A549 (cell line): ENCODE measurements at regions not wholly inside any gene's neighbourhood (a gene's known extent, or its start where the extent isn't known, plus 50 kb on each side); places are given as distances from the start of the nearest gene placed in this dataset.

Experiments
- ATAC-seq, 2 experiments: fragments of 200-7000 bp in 1 of 2; fragments of >200 bp in 1 of 2; cut with Nextera tagmentation in 1 of 2; cut with Tn5 transposase in 1 of 2; 3 replicates each; pipeline versions ENCODE4 v1.8.0 to v1.9.1; 2018 to 2020; ENCODE audit warnings: mild to moderate bottlenecking in 1 of 2, moderate library complexity in 1 of 2
- CTCF ChIA-PET: fragments of 300-600 bp; sonication (Branson Sonifier 250); formaldehyde crosslinking; extraction: SDS; loops from one replicate; lab custom pipeline; 2021; ENCODE audit warnings: antibody characterized with exemption, inconsistent platforms; lab: Yijun Ruan, JAX
- POLR2A ChIA-PET: fragments of 350-600 bp; formaldehyde crosslinking; extraction: SDS; loops from one replicate; lab custom pipeline; 2021; ENCODE audit warnings: antibody characterized with exemption, inconsistent platforms; lab: Yijun Ruan, JAX
- DNase-seq, 2 experiments: peaks; one replicate each; pipeline versions ENCODE4 v3.0.0 to v3.0.0-alpha.2; 2011 to 2016; ENCODE audit warnings: low read depth in 1 of 2, low spot score in 1 of 2
- FAIRE-seq: peaks from 2 replicates; lab custom pipeline; 2011; peaks lifted over from hg19 to GRCh38; lab: Jason Lieb, UNC
- H3K27ac ChIP-seq, 2 experiments: fragments of >200 bp; sonication (Bioruptor Twin); formaldehyde crosslinking; 3 replicates each; pipeline ENCODE4 v1.5.1; 2016 to 2017
- H3K4me1 ChIP-seq: fragments of >200 bp; sonication (Bioruptor Twin); formaldehyde crosslinking; 3 replicates; pipeline ENCODE4 v1.6.1; 2016
- H3K4me2 ChIP-seq: fragments of >200 bp; sonication (Bioruptor Twin); formaldehyde crosslinking; 3 replicates; pipeline ENCODE4 v1.6.1; 2016
- H3K4me3 ChIP-seq: fragments of >200 bp; sonication (Bioruptor Twin); formaldehyde crosslinking; 3 replicates; pipeline ENCODE4 v1.5.1; 2016
- H3K9me3 ChIP-seq: fragments of >200 bp; sonication (Bioruptor Twin); formaldehyde crosslinking; 3 replicates; pipeline ENCODE4 v1.6.1; 2016
- BCL3 ChIP-seq: fragments of >200 bp; sonication (Bioruptor Twin); formaldehyde crosslinking; IDR thresholded peaks from 3 replicates; pipeline ENCODE4 v1.6.1; 2016
- CBX2 ChIP-seq: fragments of 200-600 bp; sonication (generic); IDR thresholded peaks from 2 replicates; pipeline ENCODE4 v1.6.1; 2016; ENCODE audit warnings: low read depth, mild to moderate bottlenecking, borderline replicate concordance
- CHD4 ChIP-seq: fragments of 200-600 bp; sonication (generic); IDR thresholded peaks from 2 replicates; pipeline ENCODE4 v1.6.1; 2016; ENCODE audit warnings: antibody characterized with exemption, mild to moderate bottlenecking, borderline replicate concordance
- CTCF ChIP-seq: fragments of >200 bp; sonication (Bioruptor Twin); formaldehyde crosslinking; IDR thresholded peaks from 3 replicates; pipeline ENCODE4 v1.5.1; 2016
- E2F6 ChIP-seq: IDR thresholded peaks from 2 replicates; pipeline ENCODE4 v1.6.1; 2012; ENCODE audit warnings: low read depth, borderline replicate concordance
- EHMT2 ChIP-seq: fragments of 200-600 bp; sonication (generic); IDR thresholded peaks from 2 replicates; pipeline ENCODE4 v1.6.1; 2016; ENCODE audit warnings: antibody characterized with exemption, low read depth, mild to moderate bottlenecking, moderate library complexity
- EP300 ChIP-seq, 2 experiments: fragments of >200 bp; sonication (Bioruptor Twin); formaldehyde crosslinking; IDR thresholded peaks; 2 replicates in 1 of 2; 3 replicates in 1 of 2; pipeline ENCODE4 v1.6.1; 2016 to 2017
- FOXS1 ChIP-seq: fragments of 250-450 bp; sonication (Bioruptor Pico); IDR thresholded peaks from 2 replicates; pipeline ENCODE4 v1.5.0; 2020; ENCODE audit warnings: mild to moderate bottlenecking, moderate library complexity
- HMGXB4 ChIP-seq: fragments of 250-450 bp; sonication (Bioruptor Pico); IDR thresholded peaks from 2 replicates; pipeline ENCODE4 v1.5.0; 2021; ENCODE audit warnings: mild to moderate bottlenecking, moderate library complexity, borderline replicate concordance
- HOXB13 ChIP-seq: fragments of 250-450 bp; sonication (Bioruptor Pico); IDR thresholded peaks from 2 replicates; pipeline ENCODE4 v1.5.0; 2020; ENCODE audit warnings: low read depth, mild to moderate bottlenecking, moderate library complexity
- JUNB ChIP-seq: fragments of >200 bp; sonication (Bioruptor Twin); formaldehyde crosslinking; IDR thresholded peaks from 2 replicates; pipeline ENCODE4 v1.6.1; 2016
- KDM1A ChIP-seq: fragments of 200-600 bp; sonication (generic); IDR thresholded peaks from 2 replicates; pipeline ENCODE4 v1.6.1; 2016; ENCODE audit warnings: low read depth, mild to moderate bottlenecking
- KDM5A ChIP-seq: fragments of 200-600 bp; sonication (generic); IDR thresholded peaks from 2 replicates; pipeline ENCODE4 v1.6.1; 2016; ENCODE audit warnings: antibody characterized with exemption, mild to moderate bottlenecking
- MAZ ChIP-seq: fragments of 150-350 bp; IDR thresholded peaks from 2 replicates; pipeline ENCODE4 v1.6.1; 2014; ENCODE audit warnings: antibody characterized with exemption, low read depth, low read length, borderline replicate concordance
- NFE2L2 ChIP-seq: fragments of 150-350 bp; conservative IDR thresholded peaks from 2 replicates; pipeline ENCODE4 v1.6.1; 2014; ENCODE audit warnings: low read length
- RAD21 ChIP-seq, 2 experiments: fragments of >200 bp in 1 of 2; sonication (Bioruptor Twin) in 1 of 2; formaldehyde crosslinking in 1 of 2; IDR thresholded peaks in 1 of 2; conservative IDR thresholded peaks in 1 of 2; 2 replicates in 1 of 2; 3 replicates in 1 of 2; pipeline ENCODE4 v1.6.1; 2012 to 2018; ENCODE audit warnings: inconsistent platforms in 1 of 2
- SREBF2 ChIP-seq: fragments of 450-650 bp; IDR thresholded peaks from 2 replicates; pipeline ENCODE4 v1.6.1; 2014; ENCODE audit warnings: mild to moderate bottlenecking, moderate library complexity
- ZFP36 ChIP-seq: fragments of 450-650 bp; IDR thresholded peaks from 2 replicates; pipeline ENCODE4 v1.6.1; 2014; ENCODE audit warnings: borderline replicate concordance; ENCODE audit not compliant: partially characterized antibody
- ZNF302 ChIP-seq: fragments of 250-450 bp; sonication (Bioruptor Pico); IDR thresholded peaks from 2 replicates; pipeline ENCODE4 v1.9.0; 2021; ENCODE audit warnings: inconsistent platforms, mild to moderate bottlenecking, moderate library complexity
- ZSCAN20 ChIP-seq: fragments of 250-450 bp; sonication (Bioruptor Pico); IDR thresholded peaks from 2 replicates; pipeline ENCODE4 v1.8.0; 2022; ENCODE audit warnings: mild to moderate bottlenecking, moderate library complexity
- WGBS: methylation state at CpG from one replicate; pipeline ENCODE4 v1.1.6; 2017; ENCODE audit errors: missing lambda C conversion rate; 5-methylcytosine and 5-hydroxymethylcytosine counted together
- TF ChIP-seq, protein P1 (sequence below): fragments of 200-600 bp; sonication (generic); IDR thresholded peaks from 2 replicates; pipeline ENCODE4 v1.6.1; 2016; ENCODE audit warnings: antibody characterized with exemption, mild to moderate bottlenecking, moderate library complexity
- TF ChIP-seq, protein P2 (sequence below): fragments of 450-650 bp; IDR thresholded peaks from 2 replicates; pipeline ENCODE4 v1.6.1; 2014; ENCODE audit warnings: antibody characterized with exemption

- CTCF ChIA-PET, result interaction anchor here (0.9 to 7.2 kb wide), 5 partner anchors 9 to 35 kb away, joined by 3 to 44 read pairs (median 5); no protein-coding TSS in a partner anchor
- ATAC-seq, result no peak
- DNase-seq, result no peak
- 41% methylated on average over 5 of the region's 5 CpGs for WGBS
- no peak overlapping the region for H3K4me3 ChIP-seq
- peaks cover 15% of the 10 kb centered on the region; the same call in 2 of the 3 replicates for H3K4me1 ChIP-seq
- no peak for TF ChIP-seq CBX2
- TF ChIP-seq HOXB13 (CRISPR knock-in tag), result no peak
- TF ChIP-seq EP300 (IDR thresholded peaks at IDR 0.05), result no peak
- TF ChIP-seq KDM5A, result no peak
- TF ChIP-seq CHD4, result no peak
- TF ChIP-seq ZNF302 (CRISPR knock-in tag), result no peak
- TF ChIP-seq ZSCAN20 (CRISPR knock-in tag), result no peak
- no peak for TF ChIP-seq SREBF2
- no peak for TF ChIP-seq BCL3
- no peaks in the 10 kb centered on the region for H3K9me3 ChIP-seq
- peak overlapping the region in 1 of 2 experiments; percentile 63; a peak in 2 of 6 replicates for H3K27ac ChIP-seq
- POLR2A ChIA-PET, result no interaction called here
- 0 out of 3 replicates have a peak overlapping the region, but pooled peaks have one; percentile 1 for H3K4me2 ChIP-seq
- FAIRE-seq, result no peak
These were observed 54.5 kb upstream of the BMAL1 start for GRCh38 chr11:13223112-13223511.

DNA sequence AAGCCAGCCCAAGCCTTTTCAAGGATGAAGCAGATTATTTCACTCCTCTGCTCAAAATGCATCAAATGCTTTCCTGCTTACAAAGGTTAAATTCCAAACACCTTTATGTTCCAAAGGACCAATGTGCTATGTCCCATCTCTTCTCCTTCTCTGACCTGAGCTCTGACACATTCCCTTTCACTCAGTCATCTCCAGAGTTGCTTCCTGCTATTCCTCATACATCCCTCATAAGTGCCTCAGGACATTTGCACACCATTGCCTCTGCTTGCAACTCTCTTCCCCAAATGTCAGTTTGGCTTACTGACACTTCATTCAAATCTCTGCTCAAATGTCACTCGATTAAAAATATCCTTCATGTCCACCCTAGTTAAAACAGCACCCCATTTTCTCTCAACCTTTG, 53.3 kb upstream of the BMAL1 start:
- no peak overlapping the region for H3K27ac ChIP-seq
- no peak overlapping the region for H3K4me3 ChIP-seq
- FAIRE-seq, result no peak
- 41% methylated on average over 1 of the region's 1 CpG for WGBS
- no peak for ATAC-seq
- ChIA-PET POLR2A (no interaction called here), CTCF (interaction anchor here (0.5 to 7.2 kb wide), 6 partner anchors 8 to 111 kb away, joined by 3 to 44 read pairs (median 9); no protein-coding TSS in a partner anchor)
- H3K4me1 ChIP-seq, result peaks cover 15% of the 10 kb centered on the region; the same call in 2 of the 3 replicates
- DNase-seq, result no peak
- H3K4me2 ChIP-seq, result no peak overlapping the region
- H3K9me3 ChIP-seq, result no peaks in the 10 kb centered on the region
- TF ChIP-seq SREBF2 (no peak), ZFP36 (no peak), EP300 (IDR thresholded peaks at IDR 0.05) (no peak), NFE2L2 (no peak), E2F6 (no peak), ZNF302 (CRISPR knock-in tag) (no peak), CTCF (no peak), HMGXB4 (CRISPR knock-in tag) (no peak), JUNB (no peak), CBX2 (no peak), FOXS1 (CRISPR knock-in tag) (no peak), MAZ (no peak), KDM1A (no peak), RAD21 (conservative IDR thresholded peaks at IDR 0.05 in 1 of 2, IDR thresholded peaks at IDR 0.05 in 1 of 2) (no peak), KDM5A (no peak), EHMT2 (no peak)
- TF ChIP-seq, protein P1, sequence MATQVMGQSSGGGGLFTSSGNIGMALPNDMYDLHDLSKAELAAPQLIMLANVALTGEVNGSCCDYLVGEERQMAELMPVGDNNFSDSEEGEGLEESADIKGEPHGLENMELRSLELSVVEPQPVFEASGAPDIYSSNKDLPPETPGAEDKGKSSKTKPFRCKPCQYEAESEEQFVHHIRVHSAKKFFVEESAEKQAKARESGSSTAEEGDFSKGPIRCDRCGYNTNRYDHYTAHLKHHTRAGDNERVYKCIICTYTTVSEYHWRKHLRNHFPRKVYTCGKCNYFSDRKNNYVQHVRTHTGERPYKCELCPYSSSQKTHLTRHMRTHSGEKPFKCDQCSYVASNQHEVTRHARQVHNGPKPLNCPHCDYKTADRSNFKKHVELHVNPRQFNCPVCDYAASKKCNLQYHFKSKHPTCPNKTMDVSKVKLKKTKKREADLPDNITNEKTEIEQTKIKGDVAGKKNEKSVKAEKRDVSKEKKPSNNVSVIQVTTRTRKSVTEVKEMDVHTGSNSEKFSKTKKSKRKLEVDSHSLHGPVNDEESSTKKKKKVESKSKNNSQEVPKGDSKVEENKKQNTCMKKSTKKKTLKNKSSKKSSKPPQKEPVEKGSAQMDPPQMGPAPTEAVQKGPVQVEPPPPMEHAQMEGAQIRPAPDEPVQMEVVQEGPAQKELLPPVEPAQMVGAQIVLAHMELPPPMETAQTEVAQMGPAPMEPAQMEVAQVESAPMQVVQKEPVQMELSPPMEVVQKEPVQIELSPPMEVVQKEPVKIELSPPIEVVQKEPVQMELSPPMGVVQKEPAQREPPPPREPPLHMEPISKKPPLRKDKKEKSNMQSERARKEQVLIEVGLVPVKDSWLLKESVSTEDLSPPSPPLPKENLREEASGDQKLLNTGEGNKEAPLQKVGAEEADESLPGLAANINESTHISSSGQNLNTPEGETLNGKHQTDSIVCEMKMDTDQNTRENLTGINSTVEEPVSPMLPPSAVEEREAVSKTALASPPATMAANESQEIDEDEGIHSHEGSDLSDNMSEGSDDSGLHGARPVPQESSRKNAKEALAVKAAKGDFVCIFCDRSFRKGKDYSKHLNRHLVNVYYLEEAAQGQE, result no peak
- TF ChIP-seq, protein P2, sequence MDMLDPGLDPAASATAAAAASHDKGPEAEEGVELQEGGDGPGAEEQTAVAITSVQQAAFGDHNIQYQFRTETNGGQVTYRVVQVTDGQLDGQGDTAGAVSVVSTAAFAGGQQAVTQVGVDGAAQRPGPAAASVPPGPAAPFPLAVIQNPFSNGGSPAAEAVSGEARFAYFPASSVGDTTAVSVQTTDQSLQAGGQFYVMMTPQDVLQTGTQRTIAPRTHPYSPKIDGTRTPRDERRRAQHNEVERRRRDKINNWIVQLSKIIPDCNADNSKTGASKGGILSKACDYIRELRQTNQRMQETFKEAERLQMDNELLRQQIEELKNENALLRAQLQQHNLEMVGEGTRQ, result no peak
